ENCODE measurements at regions not wholly inside any gene's neighbourhood (a gene's known extent, or its start where the extent isn't known, plus 50 kb on each side); places are given as distances from the start of the nearest gene placed in this dataset.

DNA sequence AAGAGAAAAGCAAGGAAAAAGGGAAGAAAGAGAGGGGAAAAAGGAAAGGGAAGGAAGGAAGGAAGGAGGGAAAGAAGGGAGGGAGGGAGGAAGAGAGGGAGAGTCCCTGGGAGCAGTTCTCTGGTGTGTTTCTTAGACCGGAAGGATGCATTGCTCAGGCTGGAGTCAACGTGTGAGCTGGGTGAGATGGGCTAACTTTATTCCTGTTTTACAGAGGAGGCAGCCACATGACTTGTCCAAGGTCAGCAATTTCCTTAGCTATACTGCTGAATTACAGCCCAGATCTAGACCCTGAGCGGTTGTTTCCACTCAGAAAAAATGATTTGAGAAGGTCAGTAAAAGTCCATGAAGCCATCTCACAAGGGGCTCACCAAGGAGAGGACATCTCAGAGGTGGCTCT is 86.6 kb upstream of the APCDD1 start:
- in situ Hi-C loops (cut with HindIII; ENCODE audit: low pct_ligation_motif_present, low sequenced_read_pairs) = no loop called here
- DNase-seq = no peak
- Histone ChIP-seq H3K27ac (no peak overlapping the region), H3K27me3 (replicated peaks) (no peaks in the 10 kb centered on the region), H3K4me3 (ENCODE audit: low read depth, low read length) (no peak overlapping the region), H3K36me3 (replicated peaks) (no peaks in the 10 kb centered on the region)
- TF ChIP-seq, protein P1, sequence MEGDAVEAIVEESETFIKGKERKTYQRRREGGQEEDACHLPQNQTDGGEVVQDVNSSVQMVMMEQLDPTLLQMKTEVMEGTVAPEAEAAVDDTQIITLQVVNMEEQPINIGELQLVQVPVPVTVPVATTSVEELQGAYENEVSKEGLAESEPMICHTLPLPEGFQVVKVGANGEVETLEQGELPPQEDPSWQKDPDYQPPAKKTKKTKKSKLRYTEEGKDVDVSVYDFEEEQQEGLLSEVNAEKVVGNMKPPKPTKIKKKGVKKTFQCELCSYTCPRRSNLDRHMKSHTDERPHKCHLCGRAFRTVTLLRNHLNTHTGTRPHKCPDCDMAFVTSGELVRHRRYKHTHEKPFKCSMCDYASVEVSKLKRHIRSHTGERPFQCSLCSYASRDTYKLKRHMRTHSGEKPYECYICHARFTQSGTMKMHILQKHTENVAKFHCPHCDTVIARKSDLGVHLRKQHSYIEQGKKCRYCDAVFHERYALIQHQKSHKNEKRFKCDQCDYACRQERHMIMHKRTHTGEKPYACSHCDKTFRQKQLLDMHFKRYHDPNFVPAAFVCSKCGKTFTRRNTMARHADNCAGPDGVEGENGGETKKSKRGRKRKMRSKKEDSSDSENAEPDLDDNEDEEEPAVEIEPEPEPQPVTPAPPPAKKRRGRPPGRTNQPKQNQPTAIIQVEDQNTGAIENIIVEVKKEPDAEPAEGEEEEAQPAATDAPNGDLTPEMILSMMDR (IDR thresholded peaks at IDR 0.05; ENCODE audit: low read depth, low read length, missing control alignments) = no peak

DNA sequence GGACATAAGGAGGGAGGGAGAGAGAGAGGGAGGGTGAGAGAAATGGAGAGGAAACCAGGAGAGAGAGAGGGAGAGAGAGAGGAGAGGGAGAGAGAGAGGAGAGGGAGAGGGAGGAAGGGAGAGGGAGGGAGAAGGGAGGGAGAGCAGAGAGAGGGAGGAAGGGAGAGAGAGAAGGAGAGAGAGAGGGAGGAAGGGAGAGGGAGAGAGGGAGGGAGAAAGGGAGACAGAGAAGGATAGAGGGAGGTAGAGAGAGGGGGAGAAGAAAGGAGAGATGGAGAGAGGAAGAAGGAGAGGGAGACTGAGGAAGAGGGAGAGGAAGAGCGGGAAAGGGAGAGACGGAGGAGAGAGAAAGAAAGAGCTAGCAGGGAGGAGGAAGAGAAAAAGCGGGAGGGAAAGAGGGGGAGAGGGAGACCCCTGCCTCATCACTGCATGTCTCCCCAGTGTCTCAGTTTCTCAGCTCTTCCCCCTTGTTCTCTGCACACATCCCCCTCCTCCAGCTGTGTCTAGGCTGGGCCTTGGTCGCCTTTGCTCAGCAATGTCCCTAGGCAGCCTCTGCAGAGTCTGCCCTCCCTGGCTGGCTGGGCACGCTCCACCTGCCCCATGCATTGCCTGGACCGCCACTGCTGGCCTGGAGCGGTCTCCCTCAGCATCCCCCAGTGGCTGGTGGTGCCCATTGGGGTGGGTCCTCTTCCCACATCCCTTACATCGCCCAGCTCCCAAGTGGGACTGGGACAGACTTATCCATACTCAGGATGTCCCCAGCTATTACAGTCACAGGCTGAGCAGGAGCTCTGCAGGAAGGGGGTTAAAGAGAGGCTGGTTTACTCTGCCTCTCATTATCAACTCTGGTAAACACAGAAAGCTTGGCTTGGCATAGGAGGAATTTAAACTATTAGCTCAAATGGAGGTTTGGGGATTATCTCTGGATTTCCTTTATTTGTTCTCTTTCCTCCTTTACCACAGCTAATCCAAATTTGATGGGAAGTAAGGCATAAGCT is 85.7 kb upstream of the APCDD1 start:
- Histone ChIP-seq H3K4me3 (ENCODE audit: low read depth, low read length) (no peak overlapping the region), H3K27me3 (replicated peaks) (no peaks in the 10 kb centered on the region), H3K36me3 (replicated peaks) (no peaks in the 10 kb centered on the region), H3K27ac (no peak overlapping the region)
- no peak for DNase-seq
- TF ChIP-seq, protein P1 (IDR thresholded peaks at IDR 0.05; ENCODE audit: low read depth, low read length, missing control alignments) = no peak
- in situ Hi-C loops (cut with HindIII; ENCODE audit: low pct_ligation_motif_present, low sequenced_read_pairs) = no loop called here

DNA sequence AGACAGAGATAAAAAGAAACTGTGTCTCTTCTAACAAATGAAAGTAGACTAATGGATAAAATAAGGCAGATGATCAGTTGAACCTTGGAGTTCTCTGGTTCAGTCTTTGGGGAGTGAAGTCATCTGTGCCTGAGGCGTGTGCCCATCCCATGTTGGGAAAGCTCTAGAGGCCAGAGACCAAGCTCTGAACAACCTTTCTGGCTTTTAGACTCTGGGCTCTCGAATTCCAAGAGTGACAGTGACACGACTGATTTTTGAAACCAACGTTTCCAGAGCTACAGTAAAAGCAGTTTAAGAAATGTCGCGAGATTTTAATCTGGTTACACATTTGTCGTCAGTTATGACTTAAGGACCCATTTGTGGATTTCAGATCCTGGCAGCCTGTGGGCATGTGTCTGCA is 83.7 kb upstream of the APCDD1 start:
- Histone ChIP-seq H3K27me3 (replicated peaks) (no peaks in the 10 kb centered on the region), H3K36me3 (replicated peaks) (no peaks in the 10 kb centered on the region)

DNA sequence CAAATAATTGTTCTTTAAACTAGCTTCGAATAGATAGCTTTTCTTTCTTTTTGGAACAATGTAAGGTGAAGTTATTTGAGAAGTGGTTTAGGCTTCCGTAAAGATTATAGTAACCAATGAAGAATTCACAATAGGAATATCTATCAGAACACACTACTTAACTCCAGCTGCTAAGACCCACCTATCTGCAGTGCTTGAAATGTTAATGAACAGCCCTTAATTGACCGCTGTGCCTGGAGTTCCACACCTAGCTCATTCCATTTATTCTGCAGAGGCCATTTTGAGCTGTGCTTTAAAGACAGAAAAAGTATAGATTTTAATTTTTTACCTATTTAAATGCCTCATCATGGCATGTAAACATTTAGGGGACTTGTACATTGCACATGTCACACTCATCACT is 83.3 kb upstream of the APCDD1 start:
- Histone ChIP-seq H3K27ac (no peak overlapping the region), H3K4me3 (ENCODE audit: low read depth, low read length) (no peak overlapping the region), H3K36me3 (replicated peaks) (no peaks in the 10 kb centered on the region), H3K27me3 (replicated peaks) (no peaks in the 10 kb centered on the region)
- no peak for DNase-seq
- in situ Hi-C loops (cut with HindIII; ENCODE audit: low pct_ligation_motif_present, low sequenced_read_pairs) = no loop called here
- TF ChIP-seq, protein P1 (IDR thresholded peaks at IDR 0.05; ENCODE audit: low read depth, low read length, missing control alignments) = no peak

More for the DNA sequence above, 83.7 kb upstream of the APCDD1 start:
- DNase-seq = no peak
- TF ChIP-seq, protein P1 (IDR thresholded peaks at IDR 0.05; ENCODE audit: low read depth, low read length, missing control alignments) = no peak
- Histone ChIP-seq H3K27ac (no peak overlapping the region), H3K4me3 (ENCODE audit: low read depth, low read length) (no peak overlapping the region)
- in situ Hi-C loops (cut with HindIII; ENCODE audit: low pct_ligation_motif_present, low sequenced_read_pairs) = no loop called here

DNA sequence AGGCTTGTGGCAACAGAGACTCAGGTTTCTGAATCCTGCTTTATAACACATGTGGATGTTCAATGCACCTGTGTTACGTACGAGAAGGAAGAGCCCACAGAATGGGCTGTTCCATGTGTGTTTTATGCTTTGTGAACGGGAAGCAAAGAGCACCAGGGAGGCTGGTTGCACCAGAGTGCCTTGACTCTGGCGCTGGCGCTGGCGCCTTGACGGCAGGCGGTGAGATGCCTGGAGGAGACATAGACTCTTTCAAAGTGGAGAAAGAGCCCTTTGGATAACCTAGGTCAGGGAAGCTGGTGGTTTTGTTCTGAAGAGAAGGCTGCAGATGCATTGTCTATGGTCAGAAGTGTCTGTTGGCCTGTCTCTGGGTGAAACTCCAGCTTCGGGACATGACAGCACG is 80.2 kb upstream of the APCDD1 start:
- Histone ChIP-seq H3K27ac (no peak overlapping the region), H3K27me3 (replicated peaks) (no peaks in the 10 kb centered on the region), H3K4me3 (ENCODE audit: low read depth, low read length) (no peak overlapping the region), H3K36me3 (replicated peaks) (no peaks in the 10 kb centered on the region)
- TF ChIP-seq, protein P1 (IDR thresholded peaks at IDR 0.05; ENCODE audit: low read depth, low read length, missing control alignments) = no peak
- DNase-seq = no peak
- in situ Hi-C loops (cut with HindIII; ENCODE audit: low pct_ligation_motif_present, low sequenced_read_pairs) = no loop called here

Data from brain microvascular endothelial cell (primary cell).